ENCODE measurements at regions not wholly inside any gene's neighbourhood (a gene's known extent, or its start where the extent isn't known, plus 50 kb on each side); places are given as distances from the start of the nearest gene placed in this dataset.

DNA sequence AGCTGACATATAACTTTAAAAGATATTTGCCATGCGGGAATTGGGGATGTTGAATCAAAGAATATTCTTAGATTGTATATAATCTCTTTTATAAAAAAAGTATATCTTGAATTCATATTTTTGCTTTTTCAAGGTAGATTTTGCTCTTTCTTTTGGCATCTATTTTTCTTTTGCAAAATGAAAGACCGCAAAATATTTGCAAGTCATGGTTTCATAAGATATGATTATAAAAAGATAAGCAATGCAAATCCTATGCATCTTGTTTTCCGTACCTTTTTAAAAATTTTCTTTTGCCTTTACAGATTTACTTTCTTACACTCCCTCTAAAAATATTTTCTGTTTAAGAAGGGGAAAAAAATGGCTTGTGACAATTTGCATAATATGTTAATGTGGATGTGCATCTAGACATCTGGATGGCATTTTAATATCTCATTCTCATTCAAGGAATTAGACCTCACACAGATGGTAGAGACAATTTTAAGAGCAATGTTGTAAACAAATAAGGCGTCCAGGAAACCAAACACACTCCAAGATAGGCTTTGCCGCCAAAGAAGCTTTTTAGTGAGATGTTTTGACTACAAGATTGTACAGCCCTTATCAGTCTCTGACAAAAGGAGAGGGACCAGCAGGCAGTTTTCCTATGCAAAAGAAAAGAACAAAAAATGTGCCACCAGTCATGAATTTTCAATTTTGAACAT, 371.1 kb downstream of the CHL1 start:
- TF ChIP-seq CTCF (IDR thresholded peaks at IDR 0.05) (no peak), POLR2A (IDR thresholded peaks at IDR 0.05) (no peak), POLR2AphosphoS5 (IDR thresholded peaks at IDR 0.05) (no peak), EP300 (IDR thresholded peaks at IDR 0.05) (no peak)

Data from gastroesophageal sphincter (tissue), 3 donors.